ENCODE measurements at regions not wholly inside any gene's neighbourhood (a gene's known extent, or its start where the extent isn't known, plus 50 kb on each side); places are given as distances from the start of the nearest gene placed in this dataset.

GRCh38 chr11:129691142-129691541 lies 124.5 kb upstream of the TMEM45B start:
- DNase-seq (ENCODE audit: insufficient read length, low spot score) (no peak), FAIRE-seq (no peak)
- TF ChIP-seq POLR2A (IDR thresholded peaks at IDR 0.05; ENCODE audit: low read depth, low read length), result no peak

- DNase-seq (ENCODE audit: insufficient read length, low spot score) (peak; percentile 8), FAIRE-seq (no peak)
- TF ChIP-seq POLR2A (IDR thresholded peaks at IDR 0.05; ENCODE audit: low read depth, low read length), result no peak
Measured at GRCh38 chr11:129694538-129694937, 121.1 kb upstream of the TMEM45B start.

GRCh38 chr11:129694966-129695365 lies 120.7 kb upstream of the TMEM45B start:
- TF ChIP-seq POLR2A (IDR thresholded peaks at IDR 0.05; ENCODE audit: low read depth, low read length), result no peak
- FAIRE-seq (peak; percentile 78), DNase-seq (ENCODE audit: insufficient read length, low spot score) (no peak)

GRCh38 chr11:129695571-129696308 lies 119.9 kb upstream of the TMEM45B start:
- FAIRE-seq, result no peak
- no peak for TF ChIP-seq POLR2A (IDR thresholded peaks at IDR 0.05; ENCODE audit: low read depth, low read length)
- peak; percentile 17 for DNase-seq (ENCODE audit: insufficient read length, low spot score)

- DNase-seq (ENCODE audit: insufficient read length, low spot score), result no peak
- TF ChIP-seq POLR2A (IDR thresholded peaks at IDR 0.05; ENCODE audit: low read depth, low read length), result no peak
- FAIRE-seq, result no peak
Measured at GRCh38 chr11:129696309-129696989, 119.2 kb upstream of the TMEM45B start.

GRCh38 chr11:129698212-129698611 lies 117.4 kb upstream of the TMEM45B start:
- DNase-seq (ENCODE audit: insufficient read length, low spot score) (no peak), FAIRE-seq (no peak)
- no peak for TF ChIP-seq POLR2A (IDR thresholded peaks at IDR 0.05; ENCODE audit: low read depth, low read length)

GRCh38 chr11:129699711-129700304 lies 115.8 kb upstream of the TMEM45B start:
- no peak for DNase-seq (ENCODE audit: insufficient read length, low spot score)
- TF ChIP-seq POLR2A (IDR thresholded peaks at IDR 0.05; ENCODE audit: low read depth, low read length), result no peak
- no peak for FAIRE-seq

- DNase-seq (ENCODE audit: insufficient read length, low spot score) (no peak), FAIRE-seq (no peak)
- TF ChIP-seq POLR2A (IDR thresholded peaks at IDR 0.05; ENCODE audit: low read depth, low read length), result no peak
Measured at GRCh38 chr11:129700701-129701100, 114.9 kb upstream of the TMEM45B start.

- FAIRE-seq (no peak), DNase-seq (ENCODE audit: insufficient read length, low spot score) (no peak)
- no peak for TF ChIP-seq POLR2A (IDR thresholded peaks at IDR 0.05; ENCODE audit: low read depth, low read length)
Measured at GRCh38 chr11:129701706-129702105, 113.9 kb upstream of the TMEM45B start.

GRCh38 chr11:129702410-129703398 lies 112.9 kb upstream of the TMEM45B start:
- no peak for DNase-seq (ENCODE audit: insufficient read length, low spot score)
- no peak for TF ChIP-seq POLR2A (IDR thresholded peaks at IDR 0.05; ENCODE audit: low read depth, low read length)
- no peak for FAIRE-seq

GRCh38 chr11:129703846-129704245 lies 111.8 kb upstream of the TMEM45B start:
- no peak for FAIRE-seq
- no peak for TF ChIP-seq POLR2A (IDR thresholded peaks at IDR 0.05; ENCODE audit: low read depth, low read length)
- DNase-seq (ENCODE audit: insufficient read length, low spot score), result no peak

- TF ChIP-seq POLR2A (IDR thresholded peaks at IDR 0.05; ENCODE audit: low read depth, low read length), result no peak
- DNase-seq (ENCODE audit: insufficient read length, low spot score) (no peak), FAIRE-seq (no peak)
Measured at GRCh38 chr11:129704831-129705230, 110.8 kb upstream of the TMEM45B start.

GRCh38 chr11:129705341-129705740 lies 110.3 kb upstream of the TMEM45B start:
- no peak for TF ChIP-seq POLR2A (IDR thresholded peaks at IDR 0.05; ENCODE audit: low read depth, low read length)
- FAIRE-seq (no peak), DNase-seq (ENCODE audit: insufficient read length, low spot score) (no peak)

- TF ChIP-seq POLR2A (IDR thresholded peaks at IDR 0.05; ENCODE audit: low read depth, low read length), result no peak
- DNase-seq (ENCODE audit: insufficient read length, low spot score) (no peak), FAIRE-seq (no peak)
Measured at GRCh38 chr11:129705933-129706332, 109.7 kb upstream of the TMEM45B start.

All from H54 (cell line).